K562 (cell line): ENCODE measurements at regions not wholly inside any gene's neighbourhood (a gene's known extent, or its start where the extent isn't known, plus 50 kb on each side); places are given as distances from the start of the nearest gene placed in this dataset.

ENCODE experiments used
- DLX4 ChIP-seq: fragments of 250-450 bp; sonication (Bioruptor Pico); IDR thresholded peaks from 2 replicates; pipeline ENCODE4 v1.6.1; 2021; ENCODE audit warnings: mild to moderate bottlenecking
- FUS ChIP-seq: fragments of 200-400 bp; formaldehyde crosslinking; optimal IDR thresholded peaks from 2 replicates; pipeline ENCODE3; 2017; ENCODE audit warnings: low read depth, low read length
- NONO ChIP-seq, 2 experiments: fragments of 200-400 bp in 1 of 2; fragments of 450-650 bp in 1 of 2; formaldehyde crosslinking in 1 of 2; IDR thresholded peaks; 2 replicates each; pipeline ENCODE4 v1.6.1; 2017; ENCODE audit warnings: low read depth in 2 of 2, mild to moderate bottlenecking in 2 of 2, moderate library complexity in 2 of 2, low read length in 1 of 2
- PML ChIP-seq: IDR thresholded peaks from 2 replicates; pipeline ENCODE4 v1.6.1; 2012; ENCODE audit warnings: low read length, inconsistent platforms
- ZFX ChIP-seq: sonication (generic); formaldehyde crosslinking; IDR thresholded peaks from 2 replicates; pipeline ENCODE4 v1.8.0; 2022; ENCODE audit warnings: mild to moderate bottlenecking, missing genetic modification reagents, moderate library complexity
- ZNF239 ChIP-seq: fragments of 250-450 bp; sonication (Bioruptor Pico); IDR thresholded peaks from 2 replicates; pipeline ENCODE4 v1.4.0; 2020; ENCODE audit warnings: mild to moderate bottlenecking
- ZNF75A ChIP-seq: fragments of 450-650 bp; formaldehyde crosslinking; IDR thresholded peaks from 2 replicates; pipeline ENCODE4 v1.4.0; 2020; ENCODE audit warnings: mild to moderate bottlenecking
- TF ChIP-seq, protein P1 (sequence below): IDR thresholded peaks from 2 replicates; pipeline ENCODE4 v1.6.1; 2016; ENCODE audit warnings: missing genetic modification characterization, missing compliant biosample characterization
- TF ChIP-seq, protein P2 (sequence below): IDR thresholded peaks from 2 replicates; pipeline ENCODE4 v1.6.1; 2014; ENCODE audit warnings: antibody characterized with exemption

- no peak for TF ChIP-seq DLX4 (CRISPR knock-in tag)
- TF ChIP-seq FUS = no peak
- TF ChIP-seq ZFX (CRISPR knock-in tag) = no peak
- TF ChIP-seq ZNF75A (CRISPR knock-in tag) = no peak
- TF ChIP-seq, protein P1, sequence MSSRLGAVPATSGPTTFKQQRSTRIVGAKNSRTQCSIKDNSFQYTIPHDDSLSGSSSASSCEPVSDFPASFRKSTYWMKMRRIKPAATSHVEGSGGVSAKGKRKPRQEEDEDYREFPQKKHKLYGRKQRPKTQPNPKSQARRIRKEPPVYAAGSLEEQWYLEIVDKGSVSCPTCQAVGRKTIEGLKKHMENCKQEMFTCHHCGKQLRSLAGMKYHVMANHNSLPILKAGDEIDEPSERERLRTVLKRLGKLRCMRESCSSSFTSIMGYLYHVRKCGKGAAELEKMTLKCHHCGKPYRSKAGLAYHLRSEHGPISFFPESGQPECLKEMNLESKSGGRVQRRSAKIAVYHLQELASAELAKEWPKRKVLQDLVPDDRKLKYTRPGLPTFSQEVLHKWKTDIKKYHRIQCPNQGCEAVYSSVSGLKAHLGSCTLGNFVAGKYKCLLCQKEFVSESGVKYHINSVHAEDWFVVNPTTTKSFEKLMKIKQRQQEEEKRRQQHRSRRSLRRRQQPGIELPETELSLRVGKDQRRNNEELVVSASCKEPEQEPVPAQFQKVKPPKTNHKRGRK (tag) = no peak
- no peak for TF ChIP-seq NONO (IDR thresholded peaks at IDR 0.05; ENCODE audit: low read depth in 2 of 2, low read length in 1 of 2)
- no peak for TF ChIP-seq ZNF239 (CRISPR knock-in tag)
- TF ChIP-seq, protein P2, sequence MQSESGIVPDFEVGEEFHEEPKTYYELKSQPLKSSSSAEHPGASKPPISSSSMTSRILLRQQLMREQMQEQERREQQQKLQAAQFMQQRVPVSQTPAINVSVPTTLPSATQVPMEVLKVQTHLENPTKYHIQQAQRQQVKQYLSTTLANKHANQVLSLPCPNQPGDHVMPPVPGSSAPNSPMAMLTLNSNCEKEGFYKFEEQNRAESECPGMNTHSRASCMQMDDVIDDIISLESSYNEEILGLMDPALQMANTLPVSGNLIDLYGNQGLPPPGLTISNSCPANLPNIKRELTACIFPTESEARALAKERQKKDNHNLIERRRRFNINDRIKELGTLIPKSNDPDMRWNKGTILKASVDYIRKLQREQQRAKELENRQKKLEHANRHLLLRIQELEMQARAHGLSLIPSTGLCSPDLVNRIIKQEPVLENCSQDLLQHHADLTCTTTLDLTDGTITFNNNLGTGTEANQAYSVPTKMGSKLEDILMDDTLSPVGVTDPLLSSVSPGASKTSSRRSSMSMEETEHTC = no peak
- no peak for TF ChIP-seq PML
- TF ChIP-seq, all 486 proteins: peak for 0
These were observed 112.2 kb upstream of the JCAD start (continued) for GRCh38 chr10:30171601-30172000.
